SU-DHL-6 (cell line): ENCODE measurements at regions not wholly inside any gene's neighbourhood (a gene's known extent, or its start where the extent isn't known, plus 50 kb on each side); places are given as distances from the start of the nearest gene placed in this dataset.

Source experiments
- H2AFZ ChIP-seq: fragments of 200-600 bp; sonication (generic); 2 replicates; pipeline ENCODE4 v1.6.1; 2014; ENCODE audit warnings: low read depth, mild to moderate bottlenecking, moderate library complexity, mixed read lengths, antibody characterized with exemption, low read length; ENCODE audit not compliant: severe bottlenecking
- H3F3A ChIP-seq: fragments of 200-600 bp; shearing (Covaris generic); 2 replicates; pipeline ENCODE4 v1.6.0; 2016; ENCODE audit warnings: antibody characterized with exemption, mild to moderate bottlenecking; ENCODE audit not compliant: insufficient read depth
- H3K27ac ChIP-seq: fragments of 200-600 bp; sonication (generic); 2 replicates; pipeline ENCODE4 v1.5.1; 2016; ENCODE audit warnings: low read depth, mild to moderate bottlenecking, low read length, moderate library complexity, mixed read lengths
- H3K27me3 ChIP-seq: fragments of 200-600 bp; sonication (generic), shearing (Covaris generic); 2 replicates; pipeline ENCODE4 v1.6.0; 2014; ENCODE audit warnings: mild to moderate bottlenecking, low read length
- H3K36me3 ChIP-seq: fragments of 200-600 bp; sonication (generic); 2 replicates; pipeline ENCODE4 v1.6.1; 2014; ENCODE audit warnings: mild to moderate bottlenecking, low read length, mixed read lengths
- H3K4me2 ChIP-seq: fragments of 300-600, 200-600 bp; shearing (Covaris generic), sonication (generic); 2 replicates; pipeline ENCODE4 v1.6.0; 2014; ENCODE audit warnings: low read length, low read depth, mild to moderate bottlenecking; ENCODE audit not compliant: poor library complexity, severe bottlenecking
- H3K4me3 ChIP-seq: fragments of 200-600 bp; sonication (generic); 2 replicates; pipeline ENCODE4 v1.5.1; 2014; ENCODE audit warnings: antibody characterized with exemption, low read length, mild to moderate bottlenecking, mixed read lengths; ENCODE audit not compliant: insufficient read depth, poor library complexity, severe bottlenecking
- H3K79me2 ChIP-seq: fragments of 200-600 bp; sonication (generic); 2 replicates; pipeline ENCODE4 v1.6.1; 2014; ENCODE audit warnings: mild to moderate bottlenecking, low read length, moderate library complexity; ENCODE audit not compliant: insufficient read depth
- H3K9ac ChIP-seq: fragments of 200-600 bp; sonication (generic); 2 replicates; pipeline ENCODE4 v1.7.0; 2014; ENCODE audit warnings: mild to moderate bottlenecking, low read length
- H3K9me2 ChIP-seq: fragments of 200-600 bp; sonication (generic); replicated peaks from 2 replicates; pipeline ENCODE4 v1.6.1; 2014; ENCODE audit warnings: low read length; ENCODE audit not compliant: insufficient read depth
- H3K9me3 ChIP-seq: fragments of 200-600 bp; sonication (generic); 2 replicates; pipeline ENCODE4 v1.6.1; 2014; ENCODE audit warnings: low read length, mixed read lengths; ENCODE audit not compliant: insufficient read depth
- H4K20me1 ChIP-seq: fragments of 200-600 bp; sonication (generic); 2 replicates; pipeline ENCODE4 v1.6.1; 2014; ENCODE audit warnings: low read depth, mild to moderate bottlenecking, antibody characterized with exemption, low read length, moderate library complexity, mixed read lengths
- CTCF ChIP-seq: fragments of 200-600 bp; sonication (generic); IDR thresholded peaks from one replicate; pipeline ENCODE4 v1.5.1; 2017; ENCODE audit warnings: antibody characterized with exemption, mild to moderate bottlenecking, low read length, moderate library complexity; ENCODE audit not compliant: insufficient read depth, poor library complexity, severe bottlenecking
- EZH2phosphoT487 ChIP-seq: fragments of 200-600 bp; sonication (generic), shearing (Covaris generic); conservative IDR thresholded peaks from 2 replicates; pipeline ENCODE4 v1.6.1; 2018; ENCODE audit warnings: mild to moderate bottlenecking, antibody characterized with exemption, low read length, moderate library complexity, mixed read lengths

GRCh38 chr5:63483338-63483737 lies 478.9 kb downstream of the HTR1A start:
- no peaks in the 10 kb centered on the region for H3K36me3 ChIP-seq
- peaks cover 8% of the 10 kb centered on the region; the same call in 1 of the 2 replicates for H3K9me3 ChIP-seq
- H3K79me2 ChIP-seq = no peaks in the 10 kb centered on the region
- no peak overlapping the region for H3K4me3 ChIP-seq
- H3K9ac ChIP-seq = no peak overlapping the region
- no peak overlapping the region for H3K27ac ChIP-seq
- no peaks in the 10 kb centered on the region for H3K9me2 ChIP-seq
- H2AFZ ChIP-seq = no peak overlapping the region
- no peaks in the 10 kb centered on the region for H4K20me1 ChIP-seq
- H3K27me3 ChIP-seq = no peaks in the 10 kb centered on the region
- TF ChIP-seq EZH2phosphoT487 = no peak
- no peak for TF ChIP-seq CTCF
- H3K4me2 ChIP-seq = no peak overlapping the region
- no peaks in the 10 kb centered on the region for H3F3A ChIP-seq

- no peaks in the 10 kb centered on the region for H4K20me1 ChIP-seq
- no peaks in the 10 kb centered on the region for H3K9me2 ChIP-seq
- H3K27me3 ChIP-seq = no peaks in the 10 kb centered on the region
- no peak overlapping the region for H3K9ac ChIP-seq
- H3F3A ChIP-seq = no peaks in the 10 kb centered on the region
- TF ChIP-seq EZH2phosphoT487 (no peak), CTCF (no peak)
- no peaks in the 10 kb centered on the region for H3K9me3 ChIP-seq
- H3K4me3 ChIP-seq = no peak overlapping the region
- H3K4me2 ChIP-seq = no peak overlapping the region
- H3K36me3 ChIP-seq = no peaks in the 10 kb centered on the region
- no peaks in the 10 kb centered on the region for H3K79me2 ChIP-seq
- H2AFZ ChIP-seq = no peak overlapping the region
- H3K27ac ChIP-seq = no peak overlapping the region
These were observed 488.8 kb downstream of the HTR1A start for GRCh38 chr5:63473335-63473967.

GRCh38 chr5:63456279-63456678 lies 506.0 kb downstream of the HTR1A start:
- H3K4me2 ChIP-seq = no peak overlapping the region

More at GRCh38 chr5:63456279-63456678, 506.0 kb downstream of the HTR1A start:
- H3K79me2 ChIP-seq = no peaks in the 10 kb centered on the region
- no peaks in the 10 kb centered on the region for H3K9me3 ChIP-seq
- H2AFZ ChIP-seq = no peak overlapping the region
- H4K20me1 ChIP-seq = no peaks in the 10 kb centered on the region
- no peak for TF ChIP-seq CTCF
- no peak for TF ChIP-seq EZH2phosphoT487
- H3K4me3 ChIP-seq = no peak overlapping the region
- no peaks in the 10 kb centered on the region for H3K9me2 ChIP-seq
- H3K27me3 ChIP-seq = no peaks in the 10 kb centered on the region
- H3K27ac ChIP-seq = no peak overlapping the region
- no peaks in the 10 kb centered on the region for H3F3A ChIP-seq
- no peaks in the 10 kb centered on the region for H3K36me3 ChIP-seq
- H3K9ac ChIP-seq = no peak overlapping the region
